CD4-positive, alpha-beta T cell treated with Interleukin-2 at 100 ng/mL for 4 hours (primary cell): ENCODE measurements at regions not wholly inside any gene's neighbourhood (a gene's known extent, or its start where the extent isn't known, plus 50 kb on each side); places are given as distances from the start of the nearest gene placed in this dataset.
A peak's percentile ranks its signal among the peaks of the same experiment; 100 is the strongest.
"Not testable (repeated sequence)": the region's sequence is repeated elsewhere in the genome, so short reads cannot be mapped to it uniquely, and the experiment has no call there.

ENCODE experiments used
- DNase-seq: peaks from one replicate; pipeline ENCODE4 v3.0.0-alpha.2; 2020; ENCODE audit warnings: low spot score

GRCh38 chr6:134634466-134634865 lies 315.4 kb downstream of the ALDH8A1 start:
- no peak for DNase-seq

GRCh38 chr6:134632982-134633940 lies 315.3 kb upstream of the SGK1 start:
- peak; percentile 43 for DNase-seq

- DNase-seq: no peak
Observed at GRCh38 chr6:134632024-134632423, 314.1 kb upstream of the SGK1 start.

- DNase-seq: no peak
Observed at GRCh38 chr6:134631398-134631924, 313.5 kb upstream of the SGK1 start.

GRCh38 chr6:134630508-134631121 lies 312.7 kb upstream of the SGK1 start:
- no peak for DNase-seq

- no peak for DNase-seq
Observed at GRCh38 chr6:134628154-134628553, 310.2 kb upstream of the SGK1 start.

GRCh38 chr6:134627707-134628106 lies 309.8 kb upstream of the SGK1 start:
- no peak for DNase-seq

GRCh38 chr6:134626589-134626988 lies 308.7 kb upstream of the SGK1 start:
- no peak for DNase-seq

- no peak for DNase-seq
Observed at GRCh38 chr6:134626086-134626485, 308.2 kb upstream of the SGK1 start.

GRCh38 chr6:134624781-134625180 lies 306.9 kb upstream of the SGK1 start:
- DNase-seq: no peak

- no peak for DNase-seq
Observed at GRCh38 chr6:134623401-134623800, 305.5 kb upstream of the SGK1 start.

- no peak for DNase-seq
Observed at GRCh38 chr6:134622382-134623173, 304.7 kb upstream of the SGK1 start.

GRCh38 chr6:134621858-134622257 lies 303.9 kb upstream of the SGK1 start:
- no peak for DNase-seq

- no peak for DNase-seq
Observed at GRCh38 chr6:134619789-134620188, 301.9 kb upstream of the SGK1 start.

- DNase-seq: no peak
Observed at GRCh38 chr6:134619077-134619476, 301.2 kb upstream of the SGK1 start.

- no peak for DNase-seq
Observed at GRCh38 chr6:134614606-134615485, 296.9 kb upstream of the SGK1 start.

- DNase-seq: not testable (repeated sequence)
Observed at GRCh38 chr6:134612128-134612527, 294.2 kb upstream of the SGK1 start.

GRCh38 chr6:134610411-134610810 lies 292.5 kb upstream of the SGK1 start:
- no peak for DNase-seq

GRCh38 chr6:134609716-134610261 lies 291.9 kb upstream of the SGK1 start:
- no peak for DNase-seq

GRCh38 chr6:134607411-134607810 lies 289.5 kb upstream of the SGK1 start:
- DNase-seq: no peak

- DNase-seq: no peak
Observed at GRCh38 chr6:134605034-134605433, 287.1 kb upstream of the SGK1 start.
